OCI-LY3 (cell line): ENCODE measurements at regions not wholly inside any gene's neighbourhood (a gene's known extent, or its start where the extent isn't known, plus 50 kb on each side); places are given as distances from the start of the nearest gene placed in this dataset.
A peak's percentile ranks its signal among the peaks of the same experiment; 100 is the strongest.

Experiments
- H2AFZ ChIP-seq: fragments of 200-600, 300-600 bp; shearing (Covaris generic); 2 replicates; pipeline ENCODE4 v1.6.0; 2014; ENCODE audit warnings: antibody characterized with exemption, low read depth, low read length
- H3K27ac ChIP-seq: fragments of 200-600, 300-600 bp; sonication (generic); 2 replicates; pipeline ENCODE4 v1.5.1; 2014; ENCODE audit warnings: mild to moderate bottlenecking, low read length, moderate library complexity, mixed read lengths
- H3K27me3 ChIP-seq: fragments of 200-600, 300-600 bp; sonication (generic); 2 replicates; pipeline ENCODE4 v1.6.1; 2014; ENCODE audit warnings: low read depth, low read length, mixed read lengths
- H3K36me3 ChIP-seq: fragments of 200-600, 300-600 bp; sonication (generic); replicated peaks from 2 replicates; pipeline ENCODE3; 2014; ENCODE audit warnings: low read depth, low read length, mixed read lengths
- H3K4me1 ChIP-seq: fragments of 300-600, 200-600 bp; sonication (generic); 2 replicates; pipeline ENCODE4 v1.6.1; 2014; ENCODE audit warnings: low read length, mixed read lengths
- H3K4me2 ChIP-seq: fragments of 200-600, 300-600 bp; sonication (generic); 2 replicates; pipeline ENCODE4 v1.6.1; 2014; ENCODE audit warnings: low read length, mixed read lengths
- H3K4me3 ChIP-seq: fragments of 300-600, 200-600 bp; sonication (generic); 2 replicates; pipeline ENCODE4 v1.5.1; 2014; ENCODE audit warnings: antibody characterized with exemption, mild to moderate bottlenecking, low read length, moderate library complexity
- H3K79me2 ChIP-seq: fragments of 300-600, 200-600 bp; shearing (Covaris generic); 2 replicates; pipeline ENCODE4 v1.6.1; 2014; ENCODE audit warnings: mild to moderate bottlenecking, low read length, mixed read lengths
- H3K9ac ChIP-seq: fragments of 300-600, 200-600 bp; shearing (Covaris generic); 2 replicates; pipeline ENCODE4 v1.6.0; 2014; ENCODE audit warnings: mild to moderate bottlenecking, low read length, moderate library complexity
- H3K9me3 ChIP-seq: fragments of 200-600, 300-600 bp; shearing (Covaris generic); 2 replicates; pipeline ENCODE4 v1.6.1; 2014; ENCODE audit warnings: low read length, mixed read lengths; ENCODE audit not compliant: insufficient read depth
- H4K20me1 ChIP-seq: fragments of 200-600, 300-600 bp; sonication (generic); 2 replicates; pipeline ENCODE4 v1.6.1; 2016; ENCODE audit warnings: low read length, mixed read lengths; ENCODE audit not compliant: insufficient read depth
- CTCF ChIP-seq: fragments of 200-600, 300-600 bp; sonication (generic); IDR thresholded peaks from 2 replicates; pipeline ENCODE4 v1.5.1; 2014; ENCODE audit warnings: antibody characterized with exemption, low read length, low read depth
- EZH2phosphoT487 ChIP-seq: fragments of 200-600 bp; shearing (Covaris generic); IDR thresholded peaks from 2 replicates; pipeline ENCODE4 v1.6.1; 2018; ENCODE audit warnings: antibody characterized with exemption, mixed run types, low read depth

- H3K9me3 ChIP-seq: no peaks in the 10 kb centered on the region
- H2AFZ ChIP-seq: no peak overlapping the region
- H3K27me3 ChIP-seq: no peaks in the 10 kb centered on the region
- H3K9ac ChIP-seq: peak overlapping the region; percentile 6; the same call in 1 of the 2 replicates
- H3K27ac ChIP-seq: peak overlapping the region; percentile 24
- no peaks in the 10 kb centered on the region for H3K36me3 ChIP-seq
- H3K4me1 ChIP-seq: peaks cover 52% of the 10 kb centered on the region
- TF ChIP-seq CTCF (peak; percentile 84), EZH2phosphoT487 (no peak)
- no peaks in the 10 kb centered on the region for H4K20me1 ChIP-seq
- H3K4me2 ChIP-seq: peak overlapping the region; percentile 96
- peaks cover 64% of the 10 kb centered on the region for H3K79me2 ChIP-seq
- H3K4me3 ChIP-seq: peak overlapping the region; percentile 89
These were observed 415.5 kb downstream of the PCNX1 start for GRCh38 chr14:71322655-71323250.

GRCh38 chr14:71324767-71325272 lies 417.6 kb downstream of the PCNX1 start:
- H3K4me2 ChIP-seq: peak overlapping the region; percentile 96
- no peaks in the 10 kb centered on the region for H3K27me3 ChIP-seq
- H3K4me3 ChIP-seq: peak overlapping the region; percentile 76
- no peaks in the 10 kb centered on the region for H4K20me1 ChIP-seq
- H2AFZ ChIP-seq: 0 out of 2 replicates have a peak overlapping the region, but pooled peaks have one; percentile 25
- TF ChIP-seq EZH2phosphoT487 (no peak), CTCF (no peak; the same call in 1 of the 2 replicates)
- no peaks in the 10 kb centered on the region for H3K9me3 ChIP-seq
- H3K4me1 ChIP-seq: peaks cover 55% of the 10 kb centered on the region
- peaks cover 84% of the 10 kb centered on the region for H3K79me2 ChIP-seq
- peak overlapping the region; percentile 55 for H3K9ac ChIP-seq
- H3K27ac ChIP-seq: peak overlapping the region; percentile 39
- peaks cover 2% of the 10 kb centered on the region for H3K36me3 ChIP-seq

DNA sequence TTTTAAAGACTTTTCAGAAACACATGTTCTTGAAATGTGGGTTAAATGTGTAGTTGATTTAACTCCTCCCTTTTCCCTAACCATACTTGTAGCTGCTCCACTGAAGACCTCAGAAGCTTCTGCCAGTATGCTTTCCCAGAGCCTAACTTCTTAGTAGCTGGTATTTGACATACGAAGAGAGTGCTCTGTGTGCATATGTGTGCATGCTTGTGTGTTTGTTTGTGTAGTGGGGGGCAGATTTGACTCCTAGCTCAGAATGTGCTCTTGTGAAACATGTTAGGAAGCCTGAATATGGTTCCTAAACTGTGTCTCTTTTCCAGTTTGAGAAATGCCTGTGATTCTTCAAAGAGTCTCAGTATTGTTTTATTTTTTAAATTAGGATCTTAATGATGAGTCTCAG lies 420.4 kb downstream of the PCNX1 start:
- Histone ChIP-seq H3K27ac (no peak overlapping the region), H3K79me2 (peaks cover 90% of the 10 kb centered on the region), H3K9me3 (no peaks in the 10 kb centered on the region), H3K4me3 (no peak overlapping the region), H2AFZ (no peak overlapping the region), H4K20me1 (no peaks in the 10 kb centered on the region), H3K9ac (no peak overlapping the region), H3K36me3 (peaks cover 2% of the 10 kb centered on the region), H3K4me2 (0 out of 2 replicates have a peak overlapping the region, but pooled peaks have one; percentile 4), H3K4me1 (peaks cover 46% of the 10 kb centered on the region), H3K27me3 (no peaks in the 10 kb centered on the region)
- TF ChIP-seq CTCF (no peak), EZH2phosphoT487 (no peak)

DNA sequence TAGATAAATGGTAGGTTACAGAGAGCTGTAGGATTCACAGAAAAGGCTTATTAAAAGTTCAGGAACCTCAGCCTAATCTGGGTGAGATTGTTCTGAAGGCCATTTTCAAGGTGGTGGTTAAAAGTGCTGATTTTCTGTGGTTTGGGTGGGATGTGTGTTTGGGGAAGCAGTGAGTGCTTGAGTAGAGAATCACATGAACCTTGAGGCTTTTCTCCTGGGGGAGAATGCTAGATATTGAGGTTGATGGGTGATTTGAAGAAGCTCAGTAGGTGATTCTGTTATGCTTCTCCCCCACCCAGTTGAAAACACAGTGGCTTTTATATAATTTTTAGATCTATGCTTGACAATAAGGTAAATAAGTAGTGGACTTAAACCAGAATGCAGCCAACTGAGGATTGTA lies 420.9 kb downstream of the PCNX1 start:
- Histone ChIP-seq H3K9me3 (no peaks in the 10 kb centered on the region), H3K4me1 (peaks cover 44% of the 10 kb centered on the region), H4K20me1 (no peaks in the 10 kb centered on the region), H3K27ac (no peak overlapping the region), H3K9ac (no peak overlapping the region), H2AFZ (no peak overlapping the region), H3K27me3 (no peaks in the 10 kb centered on the region), H3K4me3 (no peak overlapping the region), H3K36me3 (peaks cover 2% of the 10 kb centered on the region), H3K4me2 (peak overlapping the region; percentile 4; the same call in 1 of the 2 replicates), H3K79me2 (peaks cover 89% of the 10 kb centered on the region)
- TF ChIP-seq CTCF (no peak), EZH2phosphoT487 (no peak)
